HL-60 (cell line): ENCODE measurements at regions not wholly inside any gene's neighbourhood (a gene's known extent, or its start where the extent isn't known, plus 50 kb on each side); places are given as distances from the start of the nearest gene placed in this dataset.

Source experiments
- DNase-seq, 2 experiments: peaks; one replicate each; pipeline ENCODE4 v3.0.0-alpha.2; 2010 to 2020; ENCODE audit warnings: low read depth in 1 of 2, low spot score in 1 of 2
- H3K27ac ChIP-seq: fragments of 250-450 bp; sonication (Bioruptor Pico); replicated peaks from 2 replicates; pipeline ENCODE4 v1.5.1; 2020; ENCODE audit warnings: mild to moderate bottlenecking, moderate library complexity
- H3K27me3 ChIP-seq: fragments of 250-450 bp; sonication (Bioruptor Pico); 2 replicates; pipeline ENCODE4 v1.5.1; 2021; ENCODE audit warnings: mild to moderate bottlenecking, moderate library complexity; ENCODE audit not compliant: insufficient read depth, poor library complexity, severe bottlenecking
- H3K4me3 ChIP-seq: replicated peaks from 2 replicates; pipeline ENCODE4 v1.5.1; 2011; ENCODE audit warnings: mild to moderate bottlenecking, control low read depth, low read length; ENCODE audit not compliant: insufficient read depth
- GABPA ChIP-seq: IDR thresholded peaks from 2 replicates; pipeline ENCODE4 v1.6.1; 2012; ENCODE audit warnings: low read depth
- POLR2AphosphoS5 ChIP-seq: IDR thresholded peaks from 2 replicates; pipeline ENCODE4 v1.6.1; 2012; ENCODE audit warnings: low read depth
- SPI1 ChIP-seq: IDR thresholded peaks from 2 replicates; pipeline ENCODE4 v1.6.1; 2012; ENCODE audit warnings: low read depth, mild to moderate bottlenecking, borderline replicate concordance
- TF ChIP-seq, protein P1 (sequence below): IDR thresholded peaks from 2 replicates; pipeline ENCODE4 v1.6.1; 2012; ENCODE audit warnings: low read depth; ENCODE audit not compliant: insufficient replicate concordance
- TF ChIP-seq, protein P2 (sequence below): IDR thresholded peaks from one replicate; pipeline ENCODE4 v1.5.1; 2011; ENCODE audit warnings: low read length, control low read depth, inconsistent platforms; ENCODE audit not compliant: insufficient read depth

GRCh38 chr14:66003082-66003730, 483.0 kb upstream of the CCDC196 start:
- Histone ChIP-seq H3K27me3 (no peaks in the 10 kb centered on the region), H3K4me3 (no peak overlapping the region), H3K27ac (no peak overlapping the region)
- TF ChIP-seq, protein P1, sequence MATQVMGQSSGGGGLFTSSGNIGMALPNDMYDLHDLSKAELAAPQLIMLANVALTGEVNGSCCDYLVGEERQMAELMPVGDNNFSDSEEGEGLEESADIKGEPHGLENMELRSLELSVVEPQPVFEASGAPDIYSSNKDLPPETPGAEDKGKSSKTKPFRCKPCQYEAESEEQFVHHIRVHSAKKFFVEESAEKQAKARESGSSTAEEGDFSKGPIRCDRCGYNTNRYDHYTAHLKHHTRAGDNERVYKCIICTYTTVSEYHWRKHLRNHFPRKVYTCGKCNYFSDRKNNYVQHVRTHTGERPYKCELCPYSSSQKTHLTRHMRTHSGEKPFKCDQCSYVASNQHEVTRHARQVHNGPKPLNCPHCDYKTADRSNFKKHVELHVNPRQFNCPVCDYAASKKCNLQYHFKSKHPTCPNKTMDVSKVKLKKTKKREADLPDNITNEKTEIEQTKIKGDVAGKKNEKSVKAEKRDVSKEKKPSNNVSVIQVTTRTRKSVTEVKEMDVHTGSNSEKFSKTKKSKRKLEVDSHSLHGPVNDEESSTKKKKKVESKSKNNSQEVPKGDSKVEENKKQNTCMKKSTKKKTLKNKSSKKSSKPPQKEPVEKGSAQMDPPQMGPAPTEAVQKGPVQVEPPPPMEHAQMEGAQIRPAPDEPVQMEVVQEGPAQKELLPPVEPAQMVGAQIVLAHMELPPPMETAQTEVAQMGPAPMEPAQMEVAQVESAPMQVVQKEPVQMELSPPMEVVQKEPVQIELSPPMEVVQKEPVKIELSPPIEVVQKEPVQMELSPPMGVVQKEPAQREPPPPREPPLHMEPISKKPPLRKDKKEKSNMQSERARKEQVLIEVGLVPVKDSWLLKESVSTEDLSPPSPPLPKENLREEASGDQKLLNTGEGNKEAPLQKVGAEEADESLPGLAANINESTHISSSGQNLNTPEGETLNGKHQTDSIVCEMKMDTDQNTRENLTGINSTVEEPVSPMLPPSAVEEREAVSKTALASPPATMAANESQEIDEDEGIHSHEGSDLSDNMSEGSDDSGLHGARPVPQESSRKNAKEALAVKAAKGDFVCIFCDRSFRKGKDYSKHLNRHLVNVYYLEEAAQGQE, result no peak
- no peak for TF ChIP-seq SPI1
- no peak for TF ChIP-seq POLR2AphosphoS5
- no peak for TF ChIP-seq GABPA
- TF ChIP-seq, protein P2, sequence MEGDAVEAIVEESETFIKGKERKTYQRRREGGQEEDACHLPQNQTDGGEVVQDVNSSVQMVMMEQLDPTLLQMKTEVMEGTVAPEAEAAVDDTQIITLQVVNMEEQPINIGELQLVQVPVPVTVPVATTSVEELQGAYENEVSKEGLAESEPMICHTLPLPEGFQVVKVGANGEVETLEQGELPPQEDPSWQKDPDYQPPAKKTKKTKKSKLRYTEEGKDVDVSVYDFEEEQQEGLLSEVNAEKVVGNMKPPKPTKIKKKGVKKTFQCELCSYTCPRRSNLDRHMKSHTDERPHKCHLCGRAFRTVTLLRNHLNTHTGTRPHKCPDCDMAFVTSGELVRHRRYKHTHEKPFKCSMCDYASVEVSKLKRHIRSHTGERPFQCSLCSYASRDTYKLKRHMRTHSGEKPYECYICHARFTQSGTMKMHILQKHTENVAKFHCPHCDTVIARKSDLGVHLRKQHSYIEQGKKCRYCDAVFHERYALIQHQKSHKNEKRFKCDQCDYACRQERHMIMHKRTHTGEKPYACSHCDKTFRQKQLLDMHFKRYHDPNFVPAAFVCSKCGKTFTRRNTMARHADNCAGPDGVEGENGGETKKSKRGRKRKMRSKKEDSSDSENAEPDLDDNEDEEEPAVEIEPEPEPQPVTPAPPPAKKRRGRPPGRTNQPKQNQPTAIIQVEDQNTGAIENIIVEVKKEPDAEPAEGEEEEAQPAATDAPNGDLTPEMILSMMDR, result no peak
- no peak for DNase-seq

GRCh38 chr14:66005900-66006434, 480.2 kb upstream of the CCDC196 start:
- H3K27ac ChIP-seq, result no peak overlapping the region
- no peak for DNase-seq
- no peaks in the 10 kb centered on the region for H3K27me3 ChIP-seq
- TF ChIP-seq POLR2AphosphoS5 (no peak), GABPA (no peak), SPI1 (no peak)
- TF ChIP-seq, protein P1, result no peak
- TF ChIP-seq, protein P2, result no peak
- H3K4me3 ChIP-seq, result no peak overlapping the region

DNA sequence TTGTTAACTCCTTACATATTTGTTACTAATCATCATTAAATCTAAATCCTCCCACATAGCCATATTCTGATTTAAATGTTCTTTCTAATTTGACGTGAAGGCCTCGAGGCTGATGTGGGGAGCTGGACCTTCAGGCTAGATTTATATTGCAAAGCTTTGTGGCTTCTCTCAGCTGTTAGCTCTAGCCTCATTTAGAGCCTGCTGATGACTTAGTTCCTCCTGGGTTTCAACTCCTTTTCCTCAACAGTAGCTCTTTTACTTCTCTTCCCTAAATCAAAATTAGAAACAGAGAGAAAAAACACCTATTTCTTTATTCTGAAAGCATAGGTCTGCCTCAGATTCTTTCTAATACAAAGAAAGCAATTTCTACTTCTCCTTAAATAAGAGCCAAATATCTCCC, 477.5 kb upstream of the CCDC196 start:
- TF ChIP-seq SPI1 (no peak), POLR2AphosphoS5 (no peak), GABPA (no peak)
- TF ChIP-seq, protein P2, result no peak
- TF ChIP-seq, protein P1, result no peak
- Histone ChIP-seq H3K27me3 (no peaks in the 10 kb centered on the region), H3K27ac (no peak overlapping the region), H3K4me3 (no peak overlapping the region)
- no peak for DNase-seq
